OCI-LY1 (cell line): ENCODE measurements at regions not wholly inside any gene's neighbourhood (a gene's known extent, or its start where the extent isn't known, plus 50 kb on each side); places are given as distances from the start of the nearest gene placed in this dataset.

Source experiments
- CTCF ChIP-seq: fragments of 200-600 bp; sonication (generic), shearing (Covaris generic); IDR thresholded peaks from 2 replicates; pipeline ENCODE4 v1.5.1; 2017; ENCODE audit warnings: mild to moderate bottlenecking, antibody characterized with exemption, low read length, moderate library complexity, mixed read lengths
- EZH2 ChIP-seq: fragments of 200-600 bp; sonication (generic), shearing (Covaris generic); IDR thresholded peaks from 2 replicates; pipeline ENCODE4 v1.8.0; 2017; ENCODE audit warnings: borderline replicate concordance, mixed run types, mild to moderate bottlenecking, antibody characterized with exemption, low read length, moderate library complexity, mixed read lengths

GRCh38 chr9:87359958-87360601, 137.6 kb upstream of the DAPK1 start:
- no peak for TF ChIP-seq EZH2
- TF ChIP-seq CTCF, result no peak
